Endothelial cell of umbilical vein (primary cell): ENCODE measurements at regions not wholly inside any gene's neighbourhood (a gene's known extent, or its start where the extent isn't known, plus 50 kb on each side); places are given as distances from the start of the nearest gene placed in this dataset.

Experiments
- BruUV-seq: library from RNA; stranded (reverse); fragments of 400-500 nt; replicated peaks from 2 replicates; lab custom pipeline; 2021; lab: Mats Ljungman, UMichigan
- CTCF ChIA-PET: fragments of 300-600, 350-600 bp; sonication (Branson Sonifier 250); formaldehyde crosslinking; loops from one replicate; lab custom pipeline; 2021; ENCODE audit warnings: antibody characterized with exemption, inconsistent platforms; lab: Charles Lee
- POLR2A ChIA-PET: fragments of 300-600, 350-600 bp; sonication (Branson Sonifier 250); formaldehyde crosslinking; loops from one replicate; lab custom pipeline; 2021; ENCODE audit warnings: antibody characterized with exemption, inconsistent platforms; lab: Charles Lee
- DNase-seq: peaks from one replicate; pipeline ENCODE4 v3.0.0-alpha.2; 2011; ENCODE audit warnings: low read depth, low spot score
- FAIRE-seq: peaks from 2 replicates; lab custom pipeline; 2011; peaks lifted over from hg19 to GRCh38; lab: Jason Lieb, UNC
- H2AFZ ChIP-seq: 2 replicates; pipeline ENCODE4 v1.6.0; 2012; ENCODE audit warnings: low read depth, low read length, control low read depth, inconsistent platforms
- H3K27ac ChIP-seq: 2 replicates; pipeline ENCODE4 v1.5.1; 2011; ENCODE audit warnings: low read depth, mild to moderate bottlenecking, control low read depth, low read length, moderate library complexity; ENCODE audit not compliant: insufficient read depth
- H3K27me3 ChIP-seq, 2 experiments: 2 replicates each; pipeline versions ENCODE4 v1.6.0 to v1.6.1; 2011; ENCODE audit warnings: low read length in 2 of 2, mixed read lengths in 1 of 2; ENCODE audit not compliant: control insufficient read depth in 2 of 2, insufficient read depth in 2 of 2
- H3K36me3 ChIP-seq, 2 experiments: 2 replicates in 1 of 2; 3 replicates in 1 of 2; pipeline ENCODE4 v1.5.1; 2011; ENCODE audit warnings: low read length in 2 of 2, mild to moderate bottlenecking in 1 of 2, moderate library complexity in 1 of 2; ENCODE audit not compliant: control insufficient read depth in 2 of 2, insufficient read depth in 2 of 2; ENCODE audit errors: extremely low read depth in 1 of 2
- H3K4me1 ChIP-seq: 3 replicates; pipeline ENCODE4 v1.5.1; 2011; ENCODE audit warnings: mild to moderate bottlenecking, low read length; ENCODE audit not compliant: control insufficient read depth, insufficient read depth; ENCODE audit errors: extremely low read depth
- H3K4me2 ChIP-seq: 2 replicates; pipeline ENCODE4 v1.6.1; 2011; ENCODE audit warnings: low read length, control low read depth, mixed read lengths; ENCODE audit not compliant: insufficient read depth
- H3K4me3 ChIP-seq, 3 experiments: fragments of 200-600 bp in 1 of 3; sonication (generic), shearing (Covaris generic) in 1 of 3; replicated peaks in 1 of 3; 2 replicates each; pipeline ENCODE4 v1.5.1; 2011 to 2016; ENCODE audit warnings: control low read depth in 3 of 3, low read length in 3 of 3, mild to moderate bottlenecking in 2 of 3, inconsistent platforms in 1 of 3, low read depth in 1 of 3, moderate library complexity in 1 of 3; ENCODE audit not compliant: insufficient read depth in 1 of 3
- H3K79me2 ChIP-seq: 2 replicates; pipeline ENCODE4 v1.6.0; 2012; ENCODE audit warnings: low read length, inconsistent platforms; ENCODE audit not compliant: control insufficient read depth, insufficient read depth
- H3K9ac ChIP-seq: replicated peaks from 2 replicates; pipeline ENCODE3; 2011; ENCODE audit warnings: low read length, control low read depth; ENCODE audit not compliant: insufficient read depth; ENCODE audit errors: extremely low read depth
- H3K9me1 ChIP-seq: replicated peaks from 3 replicates; pipeline ENCODE4 v1.6.0; 2011; ENCODE audit warnings: mild to moderate bottlenecking, low read length; ENCODE audit not compliant: control insufficient read depth, insufficient read depth; ENCODE audit errors: extremely low read depth
- H3K9me3 ChIP-seq: replicated peaks from 2 replicates; pipeline ENCODE4 v1.5.1; 2012; ENCODE audit warnings: low read length, inconsistent platforms; ENCODE audit not compliant: control insufficient read depth, insufficient read depth
- H4K20me1 ChIP-seq: replicated peaks from 2 replicates; pipeline ENCODE3; 2011; ENCODE audit warnings: mild to moderate bottlenecking, low read length; ENCODE audit not compliant: control insufficient read depth, insufficient read depth; ENCODE audit errors: extremely low read depth
- CTCF ChIP-seq, 2 donors: IDR thresholded peaks; 1 replicate in 1 of 2; 2 replicates in 1 of 2; pipeline ENCODE4 v1.5.1; 2011; ENCODE audit warnings: low read length in 2 of 2, mild to moderate bottlenecking in 2 of 2, moderate library complexity in 2 of 2, control low read depth in 1 of 2, inconsistent platforms in 1 of 2, low read depth in 1 of 2; ENCODE audit not compliant: insufficient read depth in 1 of 2; ENCODE audit errors: extremely low read depth in 1 of 2
- EZH2 ChIP-seq: IDR thresholded peaks from 2 replicates; pipeline ENCODE4 v1.6.1; 2012; ENCODE audit warnings: borderline replicate concordance, low read depth, mild to moderate bottlenecking, moderate library complexity, low read length, inconsistent platforms; ENCODE audit not compliant: severe bottlenecking
- FOS ChIP-seq: IDR thresholded peaks from 2 replicates; pipeline ENCODE4 v1.6.1; 2011; ENCODE audit warnings: mild to moderate bottlenecking, low read length, moderate library complexity, borderline replicate concordance; ENCODE audit not compliant: insufficient read depth
- GATA2 ChIP-seq: IDR thresholded peaks from 2 replicates; pipeline ENCODE4 v1.7.0; 2011; ENCODE audit warnings: low read depth, mild to moderate bottlenecking, moderate library complexity, mixed read lengths, low read length; ENCODE audit not compliant: insufficient read length, insufficient read depth
- JUN ChIP-seq: IDR thresholded peaks from 2 replicates; pipeline ENCODE4 v1.6.1; 2011; ENCODE audit warnings: borderline replicate concordance, low read depth; ENCODE audit not compliant: insufficient read length, insufficient read depth
- MAX ChIP-seq: IDR thresholded peaks from 2 replicates; pipeline ENCODE4 v1.6.1; 2011; ENCODE audit not compliant: insufficient read depth, insufficient read length
- MYC ChIP-seq: IDR thresholded peaks from one replicate; pipeline ENCODE4 v1.6.1; 2011; ENCODE audit warnings: mild to moderate bottlenecking, low read depth, low read length
- POLR2A ChIP-seq: IDR thresholded peaks from 2 replicates; pipeline ENCODE4 v1.6.1; 2012; ENCODE audit warnings: low read depth, mild to moderate bottlenecking, control low read depth, low read length
- POLR2AphosphoS5 ChIP-seq: IDR thresholded peaks from 2 replicates; pipeline ENCODE4 v1.6.1; 2012; ENCODE audit warnings: low read depth, mild to moderate bottlenecking, control low read depth, low read length, moderate library complexity; ENCODE audit not compliant: insufficient read depth
- dilution Hi-C: fragments of 300-500 bp; cut with MboI; formaldehyde crosslinking; loops from one replicate; pipeline ENCODE4 v1.15.0; 2019; ENCODE audit warnings: low sequenced_read_pairs; ENCODE audit not compliant: extremely low pct_ligation_motif_present
- intact Hi-C: fragments of 100-400 bp; cut with micrococcal nuclease; formaldehyde crosslinking; loops from one replicate; pipeline ENCODE4 v1.10.0; 2022

GRCh38 chr16:64151990-64152767 lies 969.7 kb downstream of the CDH11 start:
- Histone ChIP-seq H3K4me1 (no peaks in the 10 kb centered on the region), H4K20me1 (no peaks in the 10 kb centered on the region), H3K79me2 (no peaks in the 10 kb centered on the region), H3K27ac (no peak overlapping the region), H3K4me3 (no peak overlapping the region), H3K9me1 (no peaks in the 10 kb centered on the region), H3K9ac (no peak overlapping the region), H3K9me3 (no peaks in the 10 kb centered on the region), H3K27me3 (no peaks in the 10 kb centered on the region), H2AFZ (no peak overlapping the region), H3K36me3 (no peaks in the 10 kb centered on the region), H3K4me2 (no peak overlapping the region)
- no TSS peak for BruUV-seq
- dilution Hi-C loops (no loop called here), intact Hi-C loops (no loop called here)
- POLR2A ChIA-PET = no interaction called here
- FAIRE-seq (no peak), DNase-seq (no peak)
- CTCF ChIA-PET = interaction anchor here (1.0 kb wide), 1 partner anchor 9 kb away, joined by 3 read pairs; no protein-coding TSS in a partner anchor
- TF ChIP-seq POLR2AphosphoS5 (no peak), POLR2A (no peak), CTCF (IDR thresholded peaks at IDR 0.05; ENCODE audit: extremely low read depth in 1 of 2, insufficient read depth in 1 of 2, low read depth in 1 of 2, low read length in 2 of 2) (no peak), GATA2 (no peak), MYC (no peak), JUN (no peak), FOS (no peak), MAX (no peak), EZH2 (no peak)
